NT2/D1 (cell line): ENCODE measurements at regions not wholly inside any gene's neighbourhood (a gene's known extent, or its start where the extent isn't known, plus 50 kb on each side); places are given as distances from the start of the nearest gene placed in this dataset.

ENCODE experiments used
- DNase-seq: peaks from one replicate; pipeline ENCODE4 v3.0.0-alpha.2; 2011; ENCODE audit warnings: low read depth, low spot score
- H3K27me3 ChIP-seq: 2 replicates; pipeline ENCODE4 v1.6.0; 2011; ENCODE audit warnings: mild to moderate bottlenecking; ENCODE audit not compliant: insufficient read length, insufficient read depth
- H3K36me3 ChIP-seq: 2 replicates; pipeline ENCODE4 v1.6.1; 2011; ENCODE audit warnings: mild to moderate bottlenecking, low read length, mixed read lengths; ENCODE audit not compliant: insufficient read depth, insufficient read length
- H3K4me1 ChIP-seq: 2 replicates; pipeline ENCODE4 v1.5.1; 2011; ENCODE audit not compliant: insufficient read depth, insufficient read length
- H3K4me3 ChIP-seq: 2 replicates; pipeline ENCODE4 v1.5.1; 2011; ENCODE audit warnings: low read depth; ENCODE audit not compliant: insufficient read length
- H3K9ac ChIP-seq: 2 replicates; pipeline ENCODE4 v1.6.0; 2011; ENCODE audit warnings: low read depth; ENCODE audit not compliant: insufficient read length
- H3K9me3 ChIP-seq: 2 replicates; pipeline ENCODE4 v1.5.1; 2011; ENCODE audit warnings: mild to moderate bottlenecking, low read length; ENCODE audit not compliant: insufficient read depth
- SUZ12 ChIP-seq: IDR thresholded peaks from 2 replicates; pipeline ENCODE4 v1.6.1; 2011; ENCODE audit not compliant: insufficient read length, insufficient read depth; ENCODE audit errors: extremely low read depth
- YY1 ChIP-seq: IDR thresholded peaks from 2 replicates; pipeline ENCODE4 v1.6.1; 2011; ENCODE audit not compliant: insufficient read length, insufficient read depth
- ZNF274 ChIP-seq: IDR thresholded peaks from 2 replicates; pipeline ENCODE4 v1.6.1; 2011; ENCODE audit warnings: mild to moderate bottlenecking, low read depth, low read length

GRCh38 chr4:62328526-62328925 is 1128.4 kb downstream of the ADGRL3 start:
- Histone ChIP-seq H3K27me3 (no peaks in the 10 kb centered on the region), H3K36me3 (no peaks in the 10 kb centered on the region), H3K4me3 (no peak overlapping the region), H3K9me3 (no peaks in the 10 kb centered on the region), H3K9ac (no peak overlapping the region), H3K4me1 (no peaks in the 10 kb centered on the region)
- DNase-seq = no peak
- no peak for TF ChIP-seq ZNF274
- no peak for TF ChIP-seq YY1
- no peak for TF ChIP-seq SUZ12

- no peak for TF ChIP-seq YY1
- no peak for TF ChIP-seq ZNF274
- TF ChIP-seq SUZ12 = no peak
- H3K4me1 ChIP-seq = no peaks in the 10 kb centered on the region
- H3K27me3 ChIP-seq = no peaks in the 10 kb centered on the region
- no peaks in the 10 kb centered on the region for H3K9me3 ChIP-seq
- no peak overlapping the region for H3K9ac ChIP-seq
- no peak overlapping the region for H3K4me3 ChIP-seq
- no peak for DNase-seq
- no peaks in the 10 kb centered on the region for H3K36me3 ChIP-seq
Observed at GRCh38 chr4:62327612-62328297, 1127.6 kb downstream of the ADGRL3 start.

- no peaks in the 10 kb centered on the region for H3K9me3 ChIP-seq
- H3K27me3 ChIP-seq = no peaks in the 10 kb centered on the region
- no peak for DNase-seq
- no peaks in the 10 kb centered on the region for H3K36me3 ChIP-seq
- H3K4me1 ChIP-seq = no peaks in the 10 kb centered on the region
- H3K4me3 ChIP-seq = no peak overlapping the region
- no peak overlapping the region for H3K9ac ChIP-seq
- no peak for TF ChIP-seq ZNF274
- TF ChIP-seq SUZ12 = no peak
- no peak for TF ChIP-seq YY1
Observed at GRCh38 chr4:62324215-62324614, 1124.1 kb downstream of the ADGRL3 start.

GRCh38 chr4:62320612-62321011 is 1120.5 kb downstream of the ADGRL3 start:
- Histone ChIP-seq H3K27me3 (no peaks in the 10 kb centered on the region), H3K4me1 (no peaks in the 10 kb centered on the region), H3K4me3 (no peak overlapping the region), H3K9me3 (no peaks in the 10 kb centered on the region), H3K9ac (no peak overlapping the region), H3K36me3 (no peaks in the 10 kb centered on the region)
- TF ChIP-seq YY1 (no peak), SUZ12 (no peak), ZNF274 (no peak)
- no peak for DNase-seq

GRCh38 chr4:62302710-62303109 is 1102.6 kb downstream of the ADGRL3 start:
- no peak for TF ChIP-seq ZNF274
- TF ChIP-seq YY1 = no peak
- no peak for TF ChIP-seq SUZ12
- H3K9ac ChIP-seq = no peak overlapping the region
- no peak for DNase-seq
- no peak overlapping the region for H3K4me3 ChIP-seq
- H3K36me3 ChIP-seq = no peaks in the 10 kb centered on the region
- no peaks in the 10 kb centered on the region for H3K9me3 ChIP-seq
- no peaks in the 10 kb centered on the region for H3K27me3 ChIP-seq
- no peaks in the 10 kb centered on the region for H3K4me1 ChIP-seq

- Histone ChIP-seq H3K9ac (no peak overlapping the region), H3K4me3 (no peak overlapping the region), H3K27me3 (no peaks in the 10 kb centered on the region), H3K4me1 (no peaks in the 10 kb centered on the region), H3K9me3 (no peaks in the 10 kb centered on the region), H3K36me3 (no peaks in the 10 kb centered on the region)
- TF ChIP-seq ZNF274 (no peak), YY1 (no peak)
- DNase-seq = no peak
Observed at GRCh38 chr4:62301500-62301899, 1101.4 kb downstream of the ADGRL3 start.

GRCh38 chr4:62293551-62293950 is 1093.4 kb downstream of the ADGRL3 start:
- Histone ChIP-seq H3K4me1 (no peaks in the 10 kb centered on the region), H3K27me3 (no peaks in the 10 kb centered on the region), H3K9me3 (no peaks in the 10 kb centered on the region), H3K9ac (no peak overlapping the region), H3K36me3 (no peaks in the 10 kb centered on the region), H3K4me3 (no peak overlapping the region)
- no peak for DNase-seq
- TF ChIP-seq YY1 (no peak), ZNF274 (no peak), SUZ12 (no peak)
